Inferior parietal cortex (tissue), 1 donor: ENCODE measurements at regions not wholly inside any gene's neighbourhood (a gene's known extent, or its start where the extent isn't known, plus 50 kb on each side); places are given as distances from the start of the nearest gene placed in this dataset.

Source experiments
- DNase-seq: peaks from one replicate; pipeline ENCODE4 v3.0.0-alpha.2; 2016; ENCODE audit errors: extremely low spot score

DNA sequence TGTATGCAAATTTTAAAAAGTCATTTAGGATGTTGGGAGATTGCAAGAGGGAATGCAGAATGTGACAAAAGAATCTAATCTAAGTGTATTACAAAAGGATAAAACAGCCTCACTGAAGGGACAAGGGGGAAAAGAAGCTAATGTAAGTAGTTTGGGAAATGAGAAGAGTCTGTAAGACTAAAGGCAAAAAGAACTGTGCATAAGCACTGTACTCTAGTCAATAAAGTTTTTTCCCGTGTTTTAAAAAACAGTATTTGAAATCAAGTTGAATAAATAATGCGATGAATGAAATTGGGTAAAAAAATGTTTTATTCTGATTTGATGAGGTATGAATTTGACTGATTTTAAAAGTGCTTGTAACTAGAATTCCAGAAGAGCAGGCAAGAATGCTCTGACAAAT, 149.8 kb downstream of the VEGFA start:
- no peak for DNase-seq

DNA sequence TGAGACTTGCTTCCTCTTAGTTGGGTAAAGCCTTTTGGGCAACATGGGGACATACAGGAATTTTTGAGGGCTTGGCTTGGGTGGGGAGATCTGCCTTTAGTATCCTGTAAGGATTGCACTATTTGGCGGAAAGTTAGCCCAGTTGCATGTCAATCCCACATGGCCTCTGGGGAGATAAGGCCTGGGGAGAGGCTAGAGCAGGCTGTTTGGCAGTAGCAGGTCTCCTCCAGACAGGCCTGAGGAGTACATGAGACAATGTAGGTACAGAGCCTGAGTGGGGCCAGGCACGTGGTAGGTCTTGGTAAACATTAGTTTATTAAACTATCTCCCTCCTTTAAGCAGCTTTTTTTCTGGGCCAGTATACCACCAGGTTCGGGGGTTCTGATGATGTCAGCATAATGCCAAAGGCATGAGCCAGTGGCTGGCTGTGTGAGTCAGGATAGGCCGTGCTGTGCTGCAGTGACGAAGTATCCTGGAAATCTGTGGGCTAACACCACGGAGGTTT, 147.9 kb downstream of the VEGFA start:
- no peak for DNase-seq

DNA sequence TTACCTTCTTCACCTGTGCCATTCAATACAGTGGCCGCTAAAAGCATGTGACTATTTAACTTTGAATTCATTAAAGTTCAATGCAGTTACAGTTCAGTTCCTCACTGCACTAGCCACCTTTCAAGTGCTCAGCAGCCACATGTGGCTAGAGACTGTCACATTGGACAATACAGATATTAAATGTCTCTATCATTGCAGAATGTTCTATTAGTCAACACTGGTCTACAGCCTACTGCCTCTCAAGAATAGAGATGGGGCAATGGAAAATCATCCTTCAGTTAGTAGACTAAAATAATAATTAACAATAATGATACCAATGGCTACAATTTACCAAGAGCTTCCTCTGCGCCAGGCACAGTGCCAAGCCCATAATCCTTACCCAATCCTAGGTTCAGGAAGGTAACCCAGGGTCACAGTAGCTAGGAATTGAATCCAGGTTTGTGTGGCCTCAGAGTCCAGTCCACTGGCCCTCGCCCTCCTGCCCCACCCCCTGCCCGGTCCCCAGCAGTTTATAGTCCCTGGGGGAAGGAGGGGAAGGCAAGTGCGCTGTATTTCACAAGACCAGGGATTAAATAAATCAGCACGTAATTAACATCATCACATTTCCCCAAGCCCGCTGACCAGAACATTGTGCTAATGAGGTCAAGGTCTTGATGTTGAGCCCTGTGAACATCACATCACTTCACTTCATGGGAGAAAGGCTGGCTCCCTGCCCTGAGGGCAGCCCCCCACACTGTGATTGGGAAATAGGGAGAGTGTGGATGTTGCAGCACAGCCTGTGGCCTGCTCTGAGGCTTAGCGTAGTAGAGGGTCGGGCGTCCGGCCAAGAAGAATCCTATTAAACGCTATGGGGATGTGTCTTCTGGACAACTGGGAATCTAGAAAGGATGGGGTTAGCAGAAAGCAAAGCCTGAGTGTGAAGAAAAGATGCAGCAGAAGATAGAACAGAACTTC, 147.2 kb downstream of the VEGFA start:
- DNase-seq = no peak

DNA sequence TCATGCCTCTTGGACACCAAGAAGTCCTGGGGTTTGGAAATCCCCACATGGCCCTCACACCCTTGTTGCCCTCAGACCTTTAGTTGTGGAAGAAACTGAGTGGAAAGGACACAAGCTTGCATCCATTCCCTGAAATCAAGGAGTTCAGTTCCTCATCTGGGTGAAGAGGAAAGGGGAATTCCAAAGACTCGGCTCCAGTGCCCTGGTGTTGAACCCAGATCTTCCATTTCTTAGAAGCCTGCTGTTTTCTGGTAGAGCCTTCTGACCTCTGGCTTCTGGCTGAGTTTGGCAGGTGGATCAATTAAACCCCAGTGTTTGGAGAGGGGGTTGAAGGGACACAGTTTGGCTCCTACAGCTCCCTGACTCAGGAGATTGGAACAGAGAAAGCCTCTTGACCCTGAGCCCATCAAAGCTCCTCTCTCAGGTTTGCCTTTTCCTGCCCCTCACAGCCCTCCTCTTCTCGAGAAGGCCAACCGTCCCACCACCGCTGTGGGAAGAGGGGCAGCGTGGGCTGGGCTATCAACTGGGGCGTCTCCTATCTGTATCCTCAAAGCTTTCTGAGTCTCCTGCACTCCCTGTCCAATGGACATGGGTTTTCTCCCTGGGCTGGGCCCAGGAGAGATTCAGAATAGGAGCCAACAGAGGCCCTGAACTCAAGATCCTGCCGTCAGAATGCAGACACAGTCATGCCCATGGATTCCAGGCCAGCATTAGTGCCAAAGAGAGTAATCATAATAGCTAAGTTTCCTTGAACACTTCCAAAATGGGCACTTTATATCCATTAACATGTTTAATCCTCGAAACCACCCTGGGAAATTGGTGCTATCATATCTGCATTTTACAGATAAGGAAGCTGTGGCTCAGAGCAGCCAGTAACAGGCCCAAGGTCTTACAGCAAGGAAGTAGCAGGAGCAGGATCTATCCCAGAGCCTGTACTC, 146.2 kb downstream of the VEGFA start:
- DNase-seq = no peak

DNA sequence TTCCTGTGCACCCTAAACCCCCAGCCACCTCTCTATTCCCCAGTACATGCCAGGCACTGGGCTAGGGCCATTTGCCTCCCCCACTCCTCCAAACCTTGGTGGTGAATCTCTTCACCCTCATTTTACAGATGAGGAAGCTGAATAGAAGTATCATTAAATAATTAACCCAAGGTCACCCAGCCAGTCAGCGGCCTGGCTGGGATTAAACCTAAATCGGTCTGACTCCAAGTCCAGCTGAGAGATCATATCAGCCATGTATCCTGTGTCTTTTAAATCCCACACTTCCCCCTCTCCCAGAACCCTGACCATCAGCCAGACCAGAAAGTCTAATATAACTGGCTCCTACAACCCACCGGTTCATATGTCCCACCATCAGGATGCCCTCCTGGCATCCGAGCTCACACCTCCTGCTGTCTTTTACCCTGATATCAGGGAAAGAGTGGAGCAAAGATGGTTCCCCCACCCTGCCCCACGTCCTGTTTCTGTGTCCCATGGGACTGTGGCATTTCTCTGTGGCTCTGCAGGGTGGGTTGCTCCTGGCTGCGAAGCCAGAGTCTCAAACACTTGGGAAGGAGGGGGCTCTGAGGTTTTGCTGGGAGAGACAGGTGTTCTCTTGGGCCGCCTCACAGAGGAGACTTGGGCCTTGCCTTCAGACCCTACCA, 145.3 kb downstream of the VEGFA start:
- no peak for DNase-seq

DNA sequence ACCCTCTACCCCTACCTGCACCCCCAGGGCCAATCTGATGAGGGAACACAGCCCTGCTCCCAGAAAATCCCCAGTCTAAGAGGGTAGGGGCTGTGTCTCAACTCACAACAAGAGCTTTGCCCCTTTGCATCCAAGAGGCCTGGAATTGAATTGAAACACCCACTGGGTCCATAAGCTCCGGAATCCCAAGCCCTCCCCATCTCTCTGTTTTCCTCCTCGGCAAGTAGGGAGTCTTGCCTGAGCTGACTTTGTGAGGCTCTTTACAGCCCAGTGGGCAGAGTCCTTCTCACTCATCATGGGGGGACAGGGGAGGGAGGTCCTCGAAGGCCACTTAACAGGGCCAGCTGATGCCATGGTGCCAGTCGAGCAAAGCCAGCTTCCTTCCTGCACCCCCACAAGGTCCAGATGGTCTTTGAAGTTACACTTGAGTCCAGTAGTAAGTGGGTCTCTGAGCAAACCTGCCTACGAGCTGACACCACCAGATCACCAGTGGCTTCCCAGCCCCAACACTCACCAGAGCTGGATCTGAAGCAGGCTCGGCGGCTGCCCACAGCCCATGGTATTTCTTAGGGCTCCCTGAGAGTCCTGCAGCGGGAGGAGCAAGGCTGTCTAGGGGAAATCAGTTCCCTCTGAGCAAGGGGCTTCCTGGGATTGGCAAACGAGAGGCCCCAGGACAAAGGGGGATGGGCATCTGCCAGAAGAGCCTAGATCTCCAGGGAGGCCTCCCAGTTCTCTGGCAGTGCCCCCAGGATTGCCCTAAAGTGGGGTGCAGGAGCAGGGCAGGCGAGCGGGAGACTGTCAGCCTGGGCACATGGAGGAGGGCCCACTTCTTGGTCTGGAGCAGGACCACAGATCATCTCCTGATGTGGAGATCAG, 144.5 kb downstream of the VEGFA start:
- DNase-seq = no peak

DNA sequence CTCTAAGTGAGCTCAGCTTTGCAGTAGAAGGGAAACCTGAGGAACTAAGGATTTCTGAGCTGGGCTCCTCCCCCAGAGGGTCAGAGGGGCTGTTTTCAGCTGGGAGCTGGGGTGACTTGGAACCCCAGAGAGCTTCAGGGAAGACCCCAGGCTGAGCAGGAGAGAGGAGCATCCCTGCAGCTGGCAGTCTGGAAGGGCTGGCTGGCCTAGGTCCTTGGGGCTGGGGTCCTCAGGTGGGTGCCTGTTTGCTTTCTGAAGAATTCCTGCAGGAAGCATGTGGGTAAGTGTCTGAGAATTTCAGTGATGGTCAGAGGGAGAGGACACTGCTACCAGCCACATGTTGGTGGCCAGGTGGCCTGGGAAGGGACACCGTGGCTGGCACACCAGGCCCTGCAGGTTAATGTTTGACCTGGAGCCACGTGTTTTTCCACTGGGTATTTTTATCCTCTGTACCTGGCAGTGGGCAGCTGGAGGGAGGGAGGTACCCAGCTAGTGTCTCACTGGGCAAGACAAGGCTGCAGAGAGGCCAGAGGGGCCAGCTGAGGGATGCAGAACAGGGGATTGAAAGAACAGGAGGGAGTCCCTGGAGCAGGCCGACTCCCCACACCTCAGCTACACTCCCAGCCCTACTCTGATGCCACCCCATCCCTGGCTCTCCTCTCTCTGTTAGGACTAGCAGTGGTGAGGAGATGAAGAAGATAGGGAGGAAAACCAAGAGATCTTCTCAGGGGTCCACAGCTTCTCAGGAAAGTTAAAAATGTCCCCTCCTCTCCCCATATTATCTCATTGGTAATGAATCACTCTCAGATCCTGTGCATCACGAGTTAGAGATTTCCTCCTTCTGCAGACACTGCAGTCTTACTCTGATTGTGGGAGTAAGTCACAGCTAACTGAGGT, 143.6 kb downstream of the VEGFA start:
- no peak for DNase-seq

DNA sequence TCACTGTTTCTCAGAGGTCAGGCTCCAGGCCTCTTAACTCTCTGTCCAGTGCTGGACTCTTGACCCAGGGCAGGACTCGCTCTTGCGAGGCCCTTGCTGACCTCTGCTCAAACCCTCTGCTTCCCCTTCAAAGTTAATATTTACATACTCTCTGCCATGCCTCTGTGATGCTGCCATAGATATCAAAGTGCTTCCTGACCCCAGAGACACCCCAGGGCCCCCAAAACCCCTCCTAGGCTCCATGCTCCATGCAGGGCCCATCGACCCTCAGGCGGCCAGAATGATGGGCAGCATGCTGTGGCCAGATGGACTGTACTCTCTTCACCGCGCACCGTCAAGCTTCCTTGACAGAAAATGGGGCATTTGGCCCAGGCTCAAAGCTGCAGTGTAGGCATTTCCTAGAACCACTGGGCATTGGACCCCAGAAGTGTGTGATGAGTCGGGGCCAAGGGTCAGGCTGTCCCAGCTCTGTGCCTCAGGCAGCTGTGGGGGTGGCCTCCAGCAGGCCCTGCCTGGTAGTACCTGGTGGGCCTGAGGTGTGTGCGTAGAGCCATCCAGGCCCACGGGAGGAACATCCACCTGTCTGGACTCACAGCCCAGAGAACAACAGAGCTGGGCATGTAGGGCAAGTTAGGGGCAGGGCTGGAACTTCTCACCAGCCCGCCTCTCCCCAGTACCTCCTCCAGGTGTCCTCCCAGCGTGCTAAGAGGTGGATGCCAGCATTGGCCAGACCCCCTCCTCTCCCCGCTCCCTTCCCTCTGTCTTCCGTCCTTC, 142.8 kb downstream of the VEGFA start:
- DNase-seq = no peak

DNA sequence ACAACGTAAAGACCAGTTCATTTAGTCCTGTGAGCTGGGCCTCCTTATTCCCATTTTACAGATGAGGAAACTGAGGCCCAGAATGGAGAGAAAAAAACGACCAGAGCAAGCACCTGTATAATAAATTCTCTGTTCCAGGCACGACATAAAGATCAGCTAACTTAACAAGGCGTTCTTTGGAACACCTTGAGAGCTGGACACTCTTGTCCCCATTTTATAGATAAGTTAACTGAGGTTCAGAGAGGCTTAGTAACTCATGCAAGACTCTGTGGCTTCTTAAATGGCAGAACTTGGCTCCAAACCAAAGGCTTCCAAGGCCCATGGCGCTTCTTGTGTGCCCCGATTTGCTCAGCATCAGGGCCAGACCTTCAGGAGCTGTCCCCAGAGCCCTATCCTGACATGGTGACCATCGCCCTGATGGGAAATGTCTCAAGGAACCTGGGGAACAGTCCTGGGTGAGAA, 142.1 kb downstream of the VEGFA start:
- no peak for DNase-seq

DNA sequence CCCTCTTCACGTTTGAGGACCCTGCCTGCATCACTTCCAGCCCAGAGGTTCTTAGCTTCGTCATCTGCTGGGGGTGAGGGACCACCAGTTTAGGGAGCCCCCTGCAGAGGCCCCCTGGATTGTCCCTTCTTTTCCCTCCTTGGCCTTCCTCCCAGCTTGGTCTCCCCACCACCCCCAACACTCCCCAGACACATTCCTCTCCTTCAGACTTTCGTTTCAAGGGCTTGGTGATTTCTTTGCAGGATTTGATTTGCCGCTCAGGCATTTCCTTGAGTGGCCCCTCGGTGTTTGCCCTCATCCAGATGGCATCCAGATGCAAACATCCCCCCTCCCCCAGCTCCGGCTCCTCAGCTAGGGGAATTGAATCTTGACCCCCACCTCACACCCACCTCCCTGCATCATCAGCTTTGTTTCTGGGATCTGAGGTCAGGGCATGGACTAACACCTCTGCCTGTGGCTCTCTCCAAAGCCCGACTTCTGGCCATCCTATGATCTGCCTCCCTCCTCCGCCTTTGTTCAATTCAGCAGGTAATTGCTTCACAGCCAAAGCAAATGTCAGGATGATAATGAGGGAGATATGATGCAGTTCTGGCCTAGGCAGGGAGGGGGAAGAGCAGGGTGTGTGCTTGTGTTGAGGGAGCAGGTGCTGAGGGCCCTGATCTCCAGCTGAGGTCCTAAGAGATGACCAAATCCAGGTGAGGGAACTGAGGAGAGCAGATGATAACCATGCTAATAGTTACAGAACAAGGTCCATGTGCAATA, 141.5 kb downstream of the VEGFA start:
- no peak for DNase-seq

DNA sequence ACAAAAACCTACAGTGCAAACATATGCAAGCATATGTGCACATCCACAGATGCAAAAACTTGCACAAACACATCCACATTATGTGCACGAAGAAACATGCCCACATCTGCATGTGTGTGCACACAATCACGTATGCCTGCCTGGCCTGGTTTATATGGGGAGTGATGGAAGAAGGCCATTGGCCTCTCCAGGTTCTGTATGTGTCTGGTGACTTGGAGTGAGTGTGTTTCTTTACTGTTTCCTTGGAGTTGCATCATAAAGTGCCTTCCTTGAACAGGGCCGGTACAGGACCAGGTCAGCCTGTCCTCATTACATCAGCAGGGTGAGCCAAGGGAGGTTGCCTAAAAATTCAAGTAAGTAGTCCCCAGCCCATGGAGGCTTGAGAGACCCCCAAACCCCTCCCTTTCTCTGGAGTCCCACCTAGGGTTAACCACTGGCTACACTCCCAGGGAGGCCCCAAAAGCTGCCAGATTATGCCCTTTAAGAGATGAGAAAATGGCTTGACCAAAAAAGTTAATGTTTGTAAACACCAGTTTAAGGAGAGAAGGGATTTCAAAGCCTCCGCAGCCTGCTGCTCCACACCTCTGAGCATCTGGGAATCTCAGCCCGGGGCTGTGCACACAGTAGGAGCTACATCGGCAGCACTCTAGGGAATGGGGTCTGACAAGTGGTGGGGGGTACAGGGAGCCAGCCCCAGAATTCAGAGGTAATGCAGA, 140.8 kb downstream of the VEGFA start:
- DNase-seq = no peak

DNA sequence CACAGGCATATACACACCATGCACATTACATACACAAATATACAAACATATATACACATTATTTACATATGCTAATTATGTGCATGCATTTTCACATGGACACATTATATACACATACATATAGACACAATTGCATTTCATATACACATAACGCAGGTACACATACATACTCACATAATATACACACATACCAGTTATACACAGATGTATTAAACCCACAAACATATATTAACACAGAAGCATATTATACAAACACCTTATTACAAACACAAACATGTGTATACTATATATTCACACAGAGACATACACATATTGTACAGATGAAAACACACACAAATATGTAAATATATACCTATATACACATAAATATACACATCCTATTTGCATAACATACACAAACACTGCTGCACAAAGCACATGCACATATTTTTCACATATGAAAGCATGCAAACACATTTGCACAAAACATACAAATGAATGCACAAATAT, 140.2 kb downstream of the VEGFA start:
- no peak for DNase-seq

DNA sequence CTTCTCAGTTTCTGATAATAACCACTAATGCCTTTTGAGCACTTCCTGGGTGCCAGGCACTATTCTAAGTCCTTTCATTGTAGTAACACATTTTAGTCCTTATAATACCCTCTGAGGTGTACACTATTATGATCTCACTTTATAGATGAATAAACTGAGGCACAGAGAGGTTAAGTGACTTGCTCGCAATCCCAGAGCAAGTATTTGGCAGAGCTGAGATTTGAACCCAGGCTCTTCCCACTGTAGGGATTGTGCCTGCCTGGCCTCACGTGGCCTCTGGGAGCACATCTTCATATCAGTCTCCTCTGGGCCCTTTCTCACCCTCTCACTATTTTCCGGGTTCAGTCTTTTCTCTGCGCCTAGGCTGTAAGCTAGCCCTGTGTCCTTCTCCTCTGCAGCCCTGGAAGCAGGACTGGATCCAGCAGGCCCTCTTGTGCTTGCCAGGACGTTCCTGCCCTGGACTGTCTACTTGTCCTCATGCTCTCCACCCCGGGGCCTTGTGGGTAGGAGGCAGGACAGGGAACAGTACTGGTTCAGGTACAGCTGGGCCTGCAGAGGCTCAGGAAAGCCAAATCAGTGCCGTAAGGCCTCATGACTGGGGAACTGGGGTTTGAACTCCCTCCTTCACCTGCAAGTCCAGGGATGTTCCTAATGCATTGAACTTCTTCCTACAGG, 139.6 kb downstream of the VEGFA start:
- no peak for DNase-seq

DNA sequence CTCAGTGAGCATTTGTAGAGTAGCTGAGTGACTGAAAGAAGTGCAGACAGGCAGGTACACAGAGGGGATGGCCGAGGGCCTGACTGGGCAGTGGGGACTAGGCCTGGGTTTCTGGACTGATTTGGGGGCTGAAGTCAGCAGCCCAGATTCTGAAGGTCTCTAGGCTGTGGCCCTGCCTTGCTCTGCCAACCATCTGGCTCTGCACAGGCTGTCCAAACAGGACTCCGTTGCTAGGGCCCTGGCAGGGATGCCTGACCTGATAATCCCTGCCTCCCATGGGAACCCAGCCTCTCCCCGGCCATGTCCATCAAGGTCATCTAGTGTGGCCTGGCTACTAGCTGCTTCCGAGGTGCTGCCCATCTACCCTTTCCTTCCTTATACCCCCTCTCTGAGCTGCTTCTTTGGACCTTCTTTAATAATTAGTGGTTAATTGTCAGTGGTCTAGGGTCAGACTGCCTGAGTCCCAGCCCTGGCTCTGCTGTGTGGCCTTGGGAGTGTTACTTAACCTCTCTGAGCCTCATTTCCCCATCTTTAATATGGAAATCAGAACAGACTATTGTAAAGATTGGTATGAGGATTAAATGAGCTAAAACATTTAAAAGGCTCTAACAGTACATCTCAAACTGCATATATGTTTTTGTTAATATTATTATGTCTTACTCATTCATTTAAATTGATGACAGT, 137.9 kb downstream of the VEGFA start:
- no peak for DNase-seq

DNA sequence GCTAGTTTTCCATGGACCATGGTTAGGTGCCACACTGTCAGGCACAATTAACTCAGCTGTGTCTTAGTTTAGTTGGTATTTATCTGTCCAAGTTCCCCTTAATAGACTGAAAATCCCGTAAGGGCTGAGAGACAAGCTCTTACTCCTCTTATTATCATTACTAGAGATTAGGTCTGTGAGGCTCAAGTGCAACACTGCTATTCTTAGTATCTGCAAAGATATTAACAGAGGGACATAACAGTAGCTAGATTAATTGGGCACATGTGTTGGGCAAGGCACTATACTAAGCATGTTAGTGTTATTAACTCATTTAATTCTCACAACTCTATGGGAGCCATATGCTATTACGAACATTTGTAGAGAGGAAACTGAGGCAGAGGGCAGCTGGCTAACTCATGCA, 137.3 kb downstream of the VEGFA start:
- no peak for DNase-seq
